ENCODE measurements at regions not wholly inside any gene's neighbourhood (a gene's known extent, or its start where the extent isn't known, plus 50 kb on each side); places are given as distances from the start of the nearest gene placed in this dataset.

DNA sequence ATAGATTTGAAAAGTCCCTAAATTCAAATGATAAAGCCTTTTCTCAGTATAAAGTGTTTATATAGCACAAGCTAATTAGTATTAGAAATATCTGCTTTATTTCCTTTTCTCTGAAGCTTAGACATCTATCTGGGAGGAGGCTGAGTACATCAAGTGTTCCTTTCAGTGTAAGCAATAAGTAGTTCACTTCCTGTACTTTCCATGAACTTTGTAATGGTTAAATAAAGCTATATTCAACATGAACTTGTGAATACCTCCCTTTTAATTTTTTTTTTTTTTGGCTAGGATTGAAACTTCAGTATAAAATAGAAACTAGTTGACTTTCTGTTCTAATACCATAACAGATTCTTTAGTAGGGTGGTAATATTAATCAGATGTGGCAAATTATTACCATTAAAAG, 190.9 kb downstream of the CENPW start:
- intact Hi-C loops (cut with DNase I): no loop called here
- ATAC-seq (no peak), DNase-seq (peak in 1 of 4 donors; percentile 7)
- Histone ChIP-seq H3K27ac (no peak overlapping the region), H3K4me3 (no peak overlapping the region), H3K4me1 (no peaks in the 10 kb centered on the region), H3K9me3 (no peaks in the 10 kb centered on the region), H3K36me3 (no peaks in the 10 kb centered on the region), H3K27me3 (no peaks in the 10 kb centered on the region)
- TF ChIP-seq, protein P1, sequence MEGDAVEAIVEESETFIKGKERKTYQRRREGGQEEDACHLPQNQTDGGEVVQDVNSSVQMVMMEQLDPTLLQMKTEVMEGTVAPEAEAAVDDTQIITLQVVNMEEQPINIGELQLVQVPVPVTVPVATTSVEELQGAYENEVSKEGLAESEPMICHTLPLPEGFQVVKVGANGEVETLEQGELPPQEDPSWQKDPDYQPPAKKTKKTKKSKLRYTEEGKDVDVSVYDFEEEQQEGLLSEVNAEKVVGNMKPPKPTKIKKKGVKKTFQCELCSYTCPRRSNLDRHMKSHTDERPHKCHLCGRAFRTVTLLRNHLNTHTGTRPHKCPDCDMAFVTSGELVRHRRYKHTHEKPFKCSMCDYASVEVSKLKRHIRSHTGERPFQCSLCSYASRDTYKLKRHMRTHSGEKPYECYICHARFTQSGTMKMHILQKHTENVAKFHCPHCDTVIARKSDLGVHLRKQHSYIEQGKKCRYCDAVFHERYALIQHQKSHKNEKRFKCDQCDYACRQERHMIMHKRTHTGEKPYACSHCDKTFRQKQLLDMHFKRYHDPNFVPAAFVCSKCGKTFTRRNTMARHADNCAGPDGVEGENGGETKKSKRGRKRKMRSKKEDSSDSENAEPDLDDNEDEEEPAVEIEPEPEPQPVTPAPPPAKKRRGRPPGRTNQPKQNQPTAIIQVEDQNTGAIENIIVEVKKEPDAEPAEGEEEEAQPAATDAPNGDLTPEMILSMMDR (IDR thresholded peaks at IDR 0.05): no peak

GRCh38 chr6:126531286-126531685, 191.4 kb downstream of the CENPW start:
- H3K27ac ChIP-seq: no peak overlapping the region
- no peak for ATAC-seq

GRCh38 chr6:126531840-126532239, 191.9 kb downstream of the CENPW start:
- TF ChIP-seq, protein P1 (IDR thresholded peaks at IDR 0.05): no peak
- H3K27ac ChIP-seq: no peak overlapping the region
- ATAC-seq: no peak
- no peak overlapping the region for H3K4me3 ChIP-seq
- intact Hi-C loops (cut with DNase I): no loop called here
- no peaks in the 10 kb centered on the region for H3K9me3 ChIP-seq
- H3K36me3 ChIP-seq: no peaks in the 10 kb centered on the region
- H3K4me1 ChIP-seq: no peaks in the 10 kb centered on the region
- H3K27me3 ChIP-seq: no peaks in the 10 kb centered on the region
- no peak for DNase-seq

More at GRCh38 chr6:126531286-126531685, 191.4 kb downstream of the CENPW start:
- no peaks in the 10 kb centered on the region for H3K27me3 ChIP-seq
- H3K36me3 ChIP-seq: no peaks in the 10 kb centered on the region
- H3K9me3 ChIP-seq: no peaks in the 10 kb centered on the region
- no peak for DNase-seq
- H3K4me3 ChIP-seq: no peak overlapping the region
- TF ChIP-seq, protein P1 (IDR thresholded peaks at IDR 0.05): no peak
- intact Hi-C loops (cut with DNase I): no loop called here
- H3K4me1 ChIP-seq: no peaks in the 10 kb centered on the region

- ATAC-seq (no peak), DNase-seq (no peak)
- no peak overlapping the region for H3K4me3 ChIP-seq
- intact Hi-C loops (cut with DNase I): no loop called here
- H3K36me3 ChIP-seq: no peaks in the 10 kb centered on the region
- no peaks in the 10 kb centered on the region for H3K9me3 ChIP-seq
- H3K4me1 ChIP-seq: no peaks in the 10 kb centered on the region
- H3K27ac ChIP-seq: no peak overlapping the region
- TF ChIP-seq, protein P1 (IDR thresholded peaks at IDR 0.05): no peak
- no peaks in the 10 kb centered on the region for H3K27me3 ChIP-seq
Observed at GRCh38 chr6:126534401-126534800, 194.5 kb downstream of the CENPW start.

GRCh38 chr6:126535138-126535537, 195.2 kb downstream of the CENPW start:
- Histone ChIP-seq H3K27ac (no peak overlapping the region), H3K27me3 (no peaks in the 10 kb centered on the region), H3K9me3 (no peaks in the 10 kb centered on the region), H3K4me3 (no peak overlapping the region), H3K36me3 (no peaks in the 10 kb centered on the region), H3K4me1 (no peaks in the 10 kb centered on the region)
- DNase-seq: no peak
- intact Hi-C loops (cut with DNase I): no loop called here
- TF ChIP-seq, protein P1 (IDR thresholded peaks at IDR 0.05): no peak
- no peak for ATAC-seq
